H1 (cell line): ENCODE measurements at regions not wholly inside any gene's neighbourhood (a gene's known extent, or its start where the extent isn't known, plus 50 kb on each side); places are given as distances from the start of the nearest gene placed in this dataset.

Experiments used
- CTCF ChIA-PET: fragments of 300-600 bp; sonication (Branson Sonifier 250); formaldehyde crosslinking; loops from one replicate; lab custom pipeline; 2021; ENCODE audit not compliant: partially characterized antibody; lab: Charles Lee
- POLR2A ChIA-PET: fragments of 300-600 bp; sonication (Branson Sonifier 250); formaldehyde crosslinking; loops from one replicate; lab custom pipeline; 2021; ENCODE audit warnings: inconsistent platforms; ENCODE audit not compliant: partially characterized antibody; lab: Charles Lee
- DNase-seq, 2 experiments: peaks; one replicate each; pipeline versions ENCODE4 v3.0.0 to v3.0.0-alpha.2; 2010 to 2022; ENCODE audit warnings: low spot score in 2 of 2, low read depth in 1 of 2, mixed read lengths in 1 of 2
- FAIRE-seq: peaks from 2 replicates; lab custom pipeline; 2011; peaks lifted over from hg19 to GRCh38; lab: Jason Lieb, UNC
- H2AFZ ChIP-seq: 2 replicates; pipeline ENCODE4 v1.8.1; 2012; ENCODE audit warnings: low read length, inconsistent platforms
- H2AK5ac ChIP-seq: 2 replicates; pipeline ENCODE4 v1.6.1; 2013; ENCODE audit warnings: low read depth, low read length
- H2BK120ac ChIP-seq: replicated peaks from 2 replicates; pipeline ENCODE3; 2013; ENCODE audit warnings: low read depth, low read length, inconsistent platforms
- H2BK12ac ChIP-seq: 2 replicates; pipeline ENCODE4 v1.6.1; 2013; ENCODE audit warnings: low read depth, low read length
- H2BK15ac ChIP-seq: 2 replicates; pipeline ENCODE4 v1.6.1; 2013; ENCODE audit warnings: low read length
- H2BK20ac ChIP-seq: 2 replicates; pipeline ENCODE4 v1.6.1; 2013; ENCODE audit warnings: low read length
- H2BK5ac ChIP-seq: 2 replicates; pipeline ENCODE4 v1.6.1; 2013; ENCODE audit warnings: low read depth, low read length
- H3K14ac ChIP-seq: 2 replicates; pipeline ENCODE4 v1.6.1; 2013; ENCODE audit warnings: inconsistent platforms; ENCODE audit not compliant: insufficient read length
- H3K18ac ChIP-seq: 2 replicates; pipeline ENCODE4 v1.6.1; 2013; ENCODE audit warnings: low read length; ENCODE audit errors: extremely low read depth
- H3K23ac ChIP-seq: 2 replicates; pipeline ENCODE4 v1.6.1; 2013; ENCODE audit warnings: inconsistent platforms; ENCODE audit not compliant: insufficient read length
- H3K23me2 ChIP-seq: 2 replicates; pipeline ENCODE4 v1.6.1; 2013; ENCODE audit warnings: low read depth, low read length
- H3K27ac ChIP-seq: 2 replicates; pipeline ENCODE4 v1.6.1; 2011; ENCODE audit warnings: low read depth, low read length, inconsistent platforms
- H3K27me3 ChIP-seq, 4 experiments: replicated peaks in 1 of 4; 1 replicate in 1 of 4; 2 replicates in 3 of 4; pipeline versions ENCODE4 v1.6.1 to v1.8.1; 2011 to 2013; ENCODE audit warnings: low read length in 3 of 4, mild to moderate bottlenecking in 3 of 4, inconsistent platforms in 2 of 4, mixed read lengths in 2 of 4, moderate library complexity in 1 of 4; ENCODE audit not compliant: control insufficient read depth in 3 of 4, insufficient read depth in 3 of 4; ENCODE audit errors: extremely low read depth in 1 of 4
- H3K36me3 ChIP-seq, 4 experiments: 2 replicates each; pipeline versions ENCODE4 v1.6.1 to v1.8.1; 2011 to 2013; ENCODE audit warnings: mild to moderate bottlenecking in 4 of 4, low read length in 3 of 4, moderate library complexity in 2 of 4, control low read depth in 1 of 4, inconsistent platforms in 1 of 4; ENCODE audit not compliant: insufficient read depth in 4 of 4, control insufficient read depth in 2 of 4
- H3K4ac ChIP-seq: replicated peaks from 2 replicates; pipeline ENCODE3; 2013; ENCODE audit warnings: low read length, low read depth, mixed read lengths, inconsistent platforms; ENCODE audit not compliant: insufficient read length
- H3K4me1 ChIP-seq, 4 experiments: replicated peaks in 1 of 4; 1 replicate in 1 of 4; 2 replicates in 3 of 4; pipeline versions ENCODE4 v1.6.1 to v1.8.1; 2011 to 2013; ENCODE audit warnings: low read length in 3 of 4, inconsistent platforms in 2 of 4, mixed read lengths in 1 of 4; ENCODE audit not compliant: insufficient read depth in 4 of 4, control insufficient read depth in 3 of 4
- H3K4me2 ChIP-seq, 2 experiments: 2 replicates each; pipeline versions ENCODE4 v1.6.1 to v1.8.1; 2011 to 2013; ENCODE audit warnings: low read depth in 2 of 2, low read length in 2 of 2, control low read depth in 1 of 2, inconsistent platforms in 1 of 2, mild to moderate bottlenecking in 1 of 2; ENCODE audit not compliant: insufficient read depth in 1 of 2
- H3K4me3 ChIP-seq, 4 experiments: fragments of 200-600, 300-600 bp in 1 of 4; sonication (generic), shearing (Covaris generic), sonication (Bioruptor Twin) in 1 of 4; 2 replicates each; pipeline versions ENCODE4 v1.5.1 to v1.8.1; 2011 to 2016; ENCODE audit warnings: low read length in 4 of 4, low read depth in 3 of 4, control low read depth in 2 of 4, inconsistent platforms in 2 of 4, mild to moderate bottlenecking in 2 of 4, mixed read lengths in 1 of 4, moderate library complexity in 1 of 4; ENCODE audit not compliant: insufficient read depth in 2 of 4; ENCODE audit errors: extremely low read depth in 1 of 4
- H3K56ac ChIP-seq: replicated peaks from 2 replicates; pipeline ENCODE3; 2013; ENCODE audit warnings: low read depth, mild to moderate bottlenecking, mixed read lengths, low read length, inconsistent platforms; ENCODE audit not compliant: insufficient read length
- H3K79me1 ChIP-seq: 2 replicates; pipeline ENCODE4 v1.6.1; 2013; ENCODE audit warnings: low read depth, low read length, control low read depth
- H3K79me2 ChIP-seq, 2 experiments: 2 replicates each; pipeline versions ENCODE4 v1.6.1 to v1.8.1; 2012 to 2013; ENCODE audit warnings: low read length in 2 of 2, mild to moderate bottlenecking in 2 of 2, inconsistent platforms in 1 of 2; ENCODE audit not compliant: insufficient read depth in 2 of 2, control insufficient read depth in 1 of 2
- H3K9ac ChIP-seq, 4 experiments: replicated peaks in 1 of 4; 1 replicate in 1 of 4; 2 replicates in 3 of 4; pipeline versions ENCODE4 v1.6.1 to v1.8.1; 2011 to 2013; ENCODE audit warnings: low read depth in 3 of 4, low read length in 3 of 4, control low read depth in 2 of 4, mild to moderate bottlenecking in 2 of 4, moderate library complexity in 2 of 4, inconsistent platforms in 1 of 4; ENCODE audit errors: extremely low read depth in 1 of 4
- H3K9me3 ChIP-seq, 2 experiments: 2 replicates each; pipeline versions ENCODE4 v1.6.1 to v1.8.1; 2012 to 2013; ENCODE audit warnings: mild to moderate bottlenecking in 2 of 2, moderate library complexity in 2 of 2, control low read depth in 1 of 2, inconsistent platforms in 1 of 2, low read depth in 1 of 2, low read length in 1 of 2, mixed read lengths in 1 of 2; ENCODE audit not compliant: insufficient read depth in 2 of 2
- H4K20me1 ChIP-seq, 2 experiments: replicated peaks in 1 of 2; 2 replicates each; pipeline versions ENCODE3 to v1.8.1; 2011 to 2013; ENCODE audit warnings: inconsistent platforms in 2 of 2, low read length in 2 of 2, mild to moderate bottlenecking in 1 of 2; ENCODE audit not compliant: insufficient read depth in 2 of 2, control insufficient read depth in 1 of 2
- H4K5ac ChIP-seq: 2 replicates; pipeline ENCODE4 v1.6.1; 2013; ENCODE audit warnings: low read length, low read depth, mixed read lengths, inconsistent platforms; ENCODE audit not compliant: insufficient read length
- H4K8ac ChIP-seq: 2 replicates; pipeline ENCODE4 v1.8.0; 2013; ENCODE audit warnings: mild to moderate bottlenecking, moderate library complexity, low read length, inconsistent platforms; ENCODE audit not compliant: insufficient read depth; ENCODE audit errors: extremely low read depth
- H4K91ac ChIP-seq: replicated peaks from 2 replicates; pipeline ENCODE3; 2013; ENCODE audit warnings: low read length, mixed read lengths, inconsistent platforms; ENCODE audit not compliant: insufficient read length
- BACH1 ChIP-seq: IDR thresholded peaks from 2 replicates; pipeline ENCODE4 v1.6.1; 2012; ENCODE audit warnings: low read length, improper control_type of control experiment
- CBX8 ChIP-seq: fragments of 300-800, 300-1000 bp; sonication (generic); IDR thresholded peaks from 2 replicates; pipeline ENCODE4 v1.7.1; 2016; ENCODE audit warnings: low read depth, low read length, borderline replicate concordance
- EZH2 ChIP-seq: fragments of 200-600 bp; sonication (generic); IDR thresholded peaks from 2 replicates; pipeline ENCODE4 v1.7.1; 2012; ENCODE audit warnings: low read depth, mild to moderate bottlenecking, moderate library complexity, low read length, inconsistent platforms; ENCODE audit not compliant: severe bottlenecking
- HDAC2 ChIP-seq, 2 experiments: fragments of 300-600 bp in 1 of 2; sonication (generic) in 1 of 2; IDR thresholded peaks; 2 replicates each; pipeline ENCODE4 v1.6.1; 2011 to 2012; ENCODE audit warnings: low read depth in 2 of 2, low read length in 2 of 2, mild to moderate bottlenecking in 2 of 2, moderate library complexity in 2 of 2, borderline replicate concordance in 1 of 2, inconsistent platforms in 1 of 2
- POLR2AphosphoS5 ChIP-seq: IDR thresholded peaks from 2 replicates; pipeline ENCODE4 v1.6.1; 2011; ENCODE audit warnings: low read depth, low read length
- RNF2 ChIP-seq: fragments of 200-900, 300-1000 bp; sonication (generic); IDR thresholded peaks from 2 replicates; pipeline ENCODE4 v1.7.1; 2016; ENCODE audit warnings: borderline replicate concordance, low read depth, mild to moderate bottlenecking, antibody characterized with exemption, low read length; ENCODE audit not compliant: poor library complexity, severe bottlenecking; ENCODE audit errors: missing control alignments
- SAP30 ChIP-seq: fragments of 300-600 bp; sonication (generic); IDR thresholded peaks from 2 replicates; pipeline ENCODE4 v1.7.1; 2012; ENCODE audit warnings: low read length, moderate library complexity, mild to moderate bottlenecking, inconsistent platforms; ENCODE audit not compliant: insufficient read depth, insufficient replicate concordance
- SP2 ChIP-seq: IDR thresholded peaks from 2 replicates; pipeline ENCODE4 v1.6.1; 2012; ENCODE audit warnings: mild to moderate bottlenecking, low read length, inconsistent platforms
- SRF ChIP-seq: IDR thresholded peaks from 2 replicates; pipeline ENCODE4 v1.6.1; 2011; ENCODE audit warnings: mild to moderate bottlenecking, low read depth, low read length, moderate library complexity
- TAF1 ChIP-seq: IDR thresholded peaks from 2 replicates; pipeline ENCODE4 v1.6.1; 2011; ENCODE audit warnings: mild to moderate bottlenecking, low read depth, low read length
- TBP ChIP-seq: IDR thresholded peaks from 2 replicates; pipeline ENCODE4 v1.6.1; 2011; ENCODE audit warnings: low read depth, low read length, improper control_type of control experiment
- WGBS, 2 experiments: shearing (Covaris generic) in 1 of 2; methylation state at CpG; one replicate each; pipeline versions ENCODE4 v1.1.6 to v1.1.7; 2013 to 2015; ENCODE audit warnings: low lambda C conversion rate in 2 of 2, mixed read lengths in 2 of 2, inconsistent platforms in 1 of 2, low coverage in 1 of 2, missing lambda C conversion rate in 1 of 2; ENCODE audit not compliant: insufficient replicate concordance in 2 of 2, insufficient coverage in 1 of 2, insufficient read length in 1 of 2; ENCODE audit errors: extremely low coverage in 1 of 2, missing lambda C conversion rate in 1 of 2; 5-methylcytosine and 5-hydroxymethylcytosine counted together
- TF ChIP-seq, protein P1 (sequence below): IDR thresholded peaks from 2 replicates; pipeline ENCODE4 v1.6.1; 2012; ENCODE audit warnings: inconsistent platforms
- TF ChIP-seq, protein P2 (sequence below): IDR thresholded peaks from 2 replicates; pipeline ENCODE4 v1.6.1; 2011; ENCODE audit warnings: low read length, improper control_type of control experiment

DNA sequence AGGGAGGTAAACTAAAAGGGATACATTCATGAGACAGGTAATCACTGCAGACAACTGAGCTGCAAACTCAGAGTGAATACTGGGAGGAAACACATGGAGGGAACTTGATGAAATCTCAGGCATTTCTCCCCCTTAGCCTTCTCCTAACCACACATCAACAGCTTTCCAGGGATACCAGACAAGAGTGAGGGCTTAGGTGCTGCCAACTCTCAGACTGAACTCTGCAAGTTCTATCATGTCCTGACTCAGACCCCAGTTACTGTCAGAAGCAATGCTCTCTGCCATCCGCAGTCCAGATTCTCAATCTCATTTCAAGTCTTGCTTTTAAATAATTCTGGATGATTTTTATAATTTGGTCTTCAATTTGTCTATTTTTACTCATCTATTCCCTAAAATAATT lies 267.3 kb downstream of the LTN1 start:
- POLR2A ChIA-PET = interaction anchor here (0.5 to 0.6 kb wide), 2 partner anchors 35 to 984 kb away, joined by 3 read pairs; no protein-coding TSS in a partner anchor
- H2BK5ac ChIP-seq = no peak overlapping the region; the same call in 1 of the 2 replicates
- FAIRE-seq = no peak
- TF ChIP-seq BACH1 (no peak), HDAC2 (IDR thresholded peaks at IDR 0.05; ENCODE audit: borderline replicate concordance in 1 of 2, low read depth in 2 of 2, low read length in 2 of 2) (no peak), SAP30 (no peak), EZH2 (no peak), POLR2AphosphoS5 (no peak), TBP (no peak), RNF2 (no peak), CBX8 (no peak), SRF (no peak), TAF1 (no peak), SP2 (no peak)
- TF ChIP-seq, protein P1, sequence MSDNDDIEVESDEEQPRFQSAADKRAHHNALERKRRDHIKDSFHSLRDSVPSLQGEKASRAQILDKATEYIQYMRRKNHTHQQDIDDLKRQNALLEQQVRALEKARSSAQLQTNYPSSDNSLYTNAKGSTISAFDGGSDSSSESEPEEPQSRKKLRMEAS = no peak
- TF ChIP-seq, protein P2, sequence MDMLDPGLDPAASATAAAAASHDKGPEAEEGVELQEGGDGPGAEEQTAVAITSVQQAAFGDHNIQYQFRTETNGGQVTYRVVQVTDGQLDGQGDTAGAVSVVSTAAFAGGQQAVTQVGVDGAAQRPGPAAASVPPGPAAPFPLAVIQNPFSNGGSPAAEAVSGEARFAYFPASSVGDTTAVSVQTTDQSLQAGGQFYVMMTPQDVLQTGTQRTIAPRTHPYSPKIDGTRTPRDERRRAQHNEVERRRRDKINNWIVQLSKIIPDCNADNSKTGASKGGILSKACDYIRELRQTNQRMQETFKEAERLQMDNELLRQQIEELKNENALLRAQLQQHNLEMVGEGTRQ = no peak

More for the DNA sequence above, 267.3 kb downstream of the LTN1 start:
- CTCF ChIA-PET = no interaction called here
- no peaks in the 10 kb centered on the region for H4K20me1 ChIP-seq
- H3K4me2 ChIP-seq = no peak overlapping the region
- H3K27ac ChIP-seq = no peak overlapping the region
- H3K18ac ChIP-seq = no peak overlapping the region
- DNase-seq = no peak
- H4K91ac ChIP-seq = no peak overlapping the region
- H4K8ac ChIP-seq = no peak overlapping the region
- H3K4me3 ChIP-seq = no peak overlapping the region
- H3K36me3 ChIP-seq = no peaks in the 10 kb centered on the region
- H3K9ac ChIP-seq = no peak overlapping the region
- no peak overlapping the region for H3K23ac ChIP-seq
- H3K4ac ChIP-seq = no peak overlapping the region
- H2AK5ac ChIP-seq = no peak overlapping the region
- no peaks in the 10 kb centered on the region for H3K79me1 ChIP-seq
- 95% methylated on average over 1 of the region's 1 CpG; no CpG with 5 or more reads in 1 of the 2 experiments for WGBS, 2 experiments
- H2BK120ac ChIP-seq = no peak overlapping the region
- no peak overlapping the region for H3K56ac ChIP-seq
- no peaks in the 10 kb centered on the region for H3K79me2 ChIP-seq
- no peaks in the 10 kb centered on the region for H3K4me1 ChIP-seq
- no peaks in the 10 kb centered on the region for H3K23me2 ChIP-seq
- H3K14ac ChIP-seq = no peak overlapping the region
- no peak overlapping the region for H2BK12ac ChIP-seq
- H4K5ac ChIP-seq = no peak overlapping the region
- H2BK20ac ChIP-seq = no peak overlapping the region
- H3K27me3 ChIP-seq = no peaks in the 10 kb centered on the region
- 0 out of 2 replicates have a peak overlapping the region, but pooled peaks have one; percentile 51 for H2AFZ ChIP-seq
- H3K9me3 ChIP-seq = no peaks in the 10 kb centered on the region
- no peak overlapping the region for H2BK15ac ChIP-seq
